CD14-positive monocyte (primary cell): ENCODE measurements at regions not wholly inside any gene's neighbourhood (a gene's known extent, or its start where the extent isn't known, plus 50 kb on each side); places are given as distances from the start of the nearest gene placed in this dataset.

Experiments
- DNase-seq, 3 donors: peaks; one replicate each; pipeline ENCODE4 v3.0.0-alpha.2; 2011 to 2022
- H2AFZ ChIP-seq: 2 replicates; pipeline ENCODE4 v1.6.0; 2012; ENCODE audit warnings: mild to moderate bottlenecking, low read depth, low read length, inconsistent platforms; ENCODE audit not compliant: insufficient read depth, poor library complexity, severe bottlenecking
- H3K27ac ChIP-seq, 2 donors: 1 replicate in 1 of 2; 2 replicates in 1 of 2; pipeline ENCODE4 v1.5.1; 2012 to 2013; ENCODE audit warnings: low read length in 2 of 2, control low read depth in 1 of 2, inconsistent platforms in 1 of 2, low read depth in 1 of 2, mild to moderate bottlenecking in 1 of 2
- H3K27me3 ChIP-seq, 2 donors: one replicate each; pipeline versions ENCODE4 v1.6.0 to v1.6.1; 2011 to 2013; ENCODE audit warnings: low read length in 2 of 2; ENCODE audit not compliant: control insufficient read depth in 2 of 2, insufficient read depth in 2 of 2
- H3K36me3 ChIP-seq, 2 donors: replicated peaks in 1 of 2; 1 replicate in 1 of 2; 2 replicates in 1 of 2; pipeline versions ENCODE4 v1.5.1 to v1.6.1; 2012 to 2013; ENCODE audit warnings: low read length in 2 of 2, control low read depth in 1 of 2, inconsistent platforms in 1 of 2, mild to moderate bottlenecking in 1 of 2; ENCODE audit not compliant: insufficient read depth in 2 of 2, control insufficient read depth in 1 of 2
- H3K4me1 ChIP-seq, 2 donors: 1 replicate in 1 of 2; 2 replicates in 1 of 2; pipeline versions ENCODE4 v1.5.1 to v1.6.1; 2012 to 2013; ENCODE audit warnings: low read length in 2 of 2, control low read depth in 1 of 2, inconsistent platforms in 1 of 2, mild to moderate bottlenecking in 1 of 2, moderate library complexity in 1 of 2; ENCODE audit not compliant: insufficient read depth in 2 of 2, control insufficient read depth in 1 of 2
- H3K4me2 ChIP-seq: replicated peaks from 2 replicates; pipeline ENCODE3; 2012; ENCODE audit warnings: low read length, moderate library complexity, mild to moderate bottlenecking; ENCODE audit not compliant: poor library complexity, severe bottlenecking; ENCODE audit errors: extremely low read depth
- H3K4me3 ChIP-seq, 3 experiments: fragments of 200-600 bp in 1 of 3; sonication (generic) in 1 of 3; replicated peaks in 1 of 3; 1 replicate in 2 of 3; 2 replicates in 1 of 3; pipeline ENCODE4 v1.5.1; 2011 to 2013; ENCODE audit warnings: low read length in 3 of 3, mild to moderate bottlenecking in 3 of 3, control low read depth in 2 of 3, low read depth in 2 of 3, inconsistent platforms in 1 of 3, moderate library complexity in 1 of 3
- H3K79me2 ChIP-seq: 2 replicates; pipeline ENCODE4 v1.6.0; 2012; ENCODE audit warnings: mild to moderate bottlenecking, control low read depth, inconsistent platforms, low read length, moderate library complexity; ENCODE audit not compliant: insufficient read depth
- H3K9ac ChIP-seq: 2 replicates; pipeline ENCODE4 v1.6.0; 2017; ENCODE audit warnings: low read length, mild to moderate bottlenecking; ENCODE audit not compliant: insufficient read depth, poor library complexity, severe bottlenecking
- H3K9me3 ChIP-seq, 2 donors: replicated peaks in 1 of 2; 1 replicate in 1 of 2; 2 replicates in 1 of 2; pipeline versions ENCODE4 v1.5.1 to v1.6.1; 2012 to 2013; ENCODE audit warnings: low read length in 2 of 2, control low read depth in 1 of 2; ENCODE audit not compliant: control insufficient read depth in 1 of 2, insufficient read depth in 1 of 2
- H4K20me1 ChIP-seq: 2 replicates; pipeline ENCODE4 v1.6.0; 2012; ENCODE audit warnings: mild to moderate bottlenecking, low read length, control low read depth, moderate library complexity; ENCODE audit not compliant: insufficient read depth
- H3K27ac Mint-ChIP-seq, 7 donors: one replicate each; pipeline ENCODE4 v1.8.0; 2020; ENCODE audit warnings: mild to moderate bottlenecking in 7 of 7, mixed read lengths in 7 of 7, moderate library complexity in 6 of 7, inconsistent platforms in 2 of 7
- H3K27me3 Mint-ChIP-seq, 3 donors: one replicate each; pipeline ENCODE4 v1.8.0; 2021 to 2022; ENCODE audit warnings: low read depth in 3 of 3, mild to moderate bottlenecking in 3 of 3, mixed read lengths in 3 of 3, moderate library complexity in 3 of 3, inconsistent platforms in 1 of 3
- H3K36me3 Mint-ChIP-seq, 2 donors: one replicate each; pipeline ENCODE4 v1.8.0; 2020; ENCODE audit warnings: mixed read lengths in 2 of 2, inconsistent platforms in 1 of 2, mild to moderate bottlenecking in 1 of 2
- H3K4me1 Mint-ChIP-seq: one replicate; pipeline ENCODE4 v1.8.0; 2020; ENCODE audit warnings: mild to moderate bottlenecking, mixed read lengths
- H3K4me3 Mint-ChIP-seq, 2 donors: one replicate each; pipeline ENCODE4 v1.8.0; 2020; ENCODE audit warnings: mild to moderate bottlenecking in 2 of 2, mixed read lengths in 2 of 2, moderate library complexity in 1 of 2
- H3K9me3 Mint-ChIP-seq, 7 donors: one replicate each; pipeline ENCODE4 v1.8.0; 2020 to 2022; ENCODE audit warnings: mixed read lengths in 7 of 7, mild to moderate bottlenecking in 6 of 7, moderate library complexity in 6 of 7, inconsistent platforms in 2 of 7
- CTCF ChIP-seq: fragments of 200-600 bp; IDR thresholded peaks from one replicate; pipeline ENCODE4 v1.8.0; 2022; ENCODE audit warnings: antibody characterized with exemption, mild to moderate bottlenecking
- WGBS: methylation state at CpG from one replicate; pipeline ENCODE4 v1.1.5; 2013; ENCODE audit warnings: missing lambda C conversion rate; ENCODE audit not compliant: insufficient coverage; 5-methylcytosine and 5-hydroxymethylcytosine counted together
- intact Hi-C, 2 donors: fragments of 100-400 bp; cut with micrococcal nuclease; formaldehyde crosslinking; loops; one replicate each; pipeline versions ENCODE4 v1.15.0 to v1.15.1; 2023

DNA sequence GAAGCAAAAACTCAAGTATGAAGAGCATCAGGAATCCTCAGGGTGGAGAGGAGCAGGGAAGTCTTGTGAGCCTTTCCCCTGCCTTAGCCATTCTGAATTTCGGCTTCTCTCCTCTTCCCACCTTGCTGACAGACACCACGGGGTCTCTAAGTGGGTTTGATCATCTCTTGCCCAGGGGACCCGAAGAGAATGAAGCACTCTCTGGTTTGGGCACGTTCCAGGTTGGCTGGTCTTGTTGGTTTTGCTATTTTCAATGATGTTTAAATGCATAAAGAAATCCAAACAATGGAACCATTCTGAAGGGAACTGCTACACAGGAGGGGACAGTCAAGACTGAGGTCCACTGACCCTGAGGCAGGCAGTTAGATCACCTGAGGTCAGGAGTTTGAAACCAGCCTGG lies 131.7 kb downstream of the PXDC1 start:
- H3K27me3 ChIP-seq: peaks cover 0 to 13% of the 10 kb centered on the region in 2 donors
- H3K4me3 Mint-ChIP-seq: no peak overlapping the region
- no peak for DNase-seq
- no peaks in the 10 kb centered on the region for H3K4me1 ChIP-seq
- H3K4me1 Mint-ChIP-seq: peaks cover 7% of the 10 kb centered on the region
- no peaks in the 10 kb centered on the region for H3K79me2 ChIP-seq
- no peaks in the 10 kb centered on the region for H3K36me3 Mint-ChIP-seq
- H3K9me3 ChIP-seq: no peaks in the 10 kb centered on the region
- H3K9me3 Mint-ChIP-seq: peaks cover 0 to 3% (median 0%) of the 10 kb centered on the region in 7 donors
- H3K27ac ChIP-seq: no peak overlapping the region
- no peaks in the 10 kb centered on the region for H3K36me3 ChIP-seq
- H3K4me3 ChIP-seq: no peak overlapping the region
- 100% methylated on average over 1 of the region's 4 CpGs for WGBS
- no peak overlapping the region for H3K4me2 ChIP-seq
- H4K20me1 ChIP-seq: no peaks in the 10 kb centered on the region
- H3K9ac ChIP-seq: no peak overlapping the region
- H3K27me3 Mint-ChIP-seq: peaks cover 1 to 17% (median 14%) of the 10 kb centered on the region in 3 donors
- TF ChIP-seq CTCF: no peak
- intact Hi-C loops: no loop called here
- no peak overlapping the region for H2AFZ ChIP-seq
- no peak overlapping the region for H3K27ac Mint-ChIP-seq

- Mint-ChIP-seq H3K9me3 (peaks cover 0 to 3% (median 0%) of the 10 kb centered on the region in 7 donors), H3K36me3 (no peaks in the 10 kb centered on the region), H3K27me3 (peaks cover 2 to 13% (median 11%) of the 10 kb centered on the region in 3 donors), H3K4me3 (no peak overlapping the region), H3K27ac (no peak overlapping the region), H3K4me1 (peaks cover 7% of the 10 kb centered on the region)
- intact Hi-C loops: no loop called here
- WGBS: no CpG with 5 or more reads among the region's 7 CpGs
- H3K4me2 ChIP-seq: no peak overlapping the region
- H3K36me3 ChIP-seq: no peaks in the 10 kb centered on the region
- H2AFZ ChIP-seq: no peak overlapping the region
- no peaks in the 10 kb centered on the region for H3K9me3 ChIP-seq
- TF ChIP-seq CTCF: no peak
- no peaks in the 10 kb centered on the region for H3K4me1 ChIP-seq
- peaks cover 0 to 9% of the 10 kb centered on the region in 2 donors for H3K27me3 ChIP-seq
- DNase-seq: no peak
- no peak overlapping the region for H3K4me3 ChIP-seq
- H3K79me2 ChIP-seq: no peaks in the 10 kb centered on the region
- H3K9ac ChIP-seq: no peak overlapping the region
- no peak overlapping the region for H3K27ac ChIP-seq
- H4K20me1 ChIP-seq: no peaks in the 10 kb centered on the region
Measured at GRCh38 chr6:3619201-3619600, 132.3 kb downstream of the PXDC1 start.
